ENCODE measurements at regions not wholly inside any gene's neighbourhood (a gene's known extent, or its start where the extent isn't known, plus 50 kb on each side); places are given as distances from the start of the nearest gene placed in this dataset.

- no peak for TF ChIP-seq CTCF (conservative IDR thresholded peaks at IDR 0.05; ENCODE audit: low read depth, low read length)
- no peak for TF ChIP-seq EZH2 (IDR thresholded peaks at IDR 0.05; ENCODE audit: low read length, unreplicated experiment)
Observed at GRCh38 chr2:126512026-126512425, 143.9 kb upstream of the GYPC start.
